Spinal cord (tissue), 9 donors: ENCODE measurements at regions not wholly inside any gene's neighbourhood (a gene's known extent, or its start where the extent isn't known, plus 50 kb on each side); places are given as distances from the start of the nearest gene placed in this dataset.

Experiments
- DNase-seq, 6 donors: peaks; one replicate each; pipeline versions ENCODE4 v3.0.0 to v3.0.0-alpha.2; 2013 to 2015; ENCODE audit warnings: low spot score in 6 of 6, low read depth in 4 of 6
- H3K27ac ChIP-seq: one replicate; pipeline ENCODE4 v1.5.1; 2013; ENCODE audit warnings: low read depth, low read length, control low read depth
- H3K27me3 ChIP-seq: one replicate; pipeline ENCODE4 v1.6.1; 2013; ENCODE audit warnings: low read length; ENCODE audit not compliant: control insufficient read depth, insufficient read depth
- H3K36me3 ChIP-seq: one replicate; pipeline ENCODE4 v1.6.1; 2013; ENCODE audit warnings: low read length; ENCODE audit not compliant: control insufficient read depth, insufficient read depth
- H3K4me1 ChIP-seq: one replicate; pipeline ENCODE4 v1.6.1; 2013; ENCODE audit warnings: low read length; ENCODE audit not compliant: control insufficient read depth, insufficient read depth
- H3K4me3 ChIP-seq: one replicate; pipeline ENCODE4 v1.5.1; 2013; ENCODE audit warnings: low read depth, low read length, control low read depth
- H3K9me3 ChIP-seq: one replicate; pipeline ENCODE4 v1.6.1; 2013; ENCODE audit warnings: low read length; ENCODE audit not compliant: control insufficient read depth, insufficient read depth
- WGBS: methylation state at CpG from one replicate; pipeline ENCODE4 v1.1.5; 2013; ENCODE audit warnings: missing lambda C conversion rate; ENCODE audit not compliant: insufficient coverage; 5-methylcytosine and 5-hydroxymethylcytosine counted together
- donor health status: healthy.

DNA sequence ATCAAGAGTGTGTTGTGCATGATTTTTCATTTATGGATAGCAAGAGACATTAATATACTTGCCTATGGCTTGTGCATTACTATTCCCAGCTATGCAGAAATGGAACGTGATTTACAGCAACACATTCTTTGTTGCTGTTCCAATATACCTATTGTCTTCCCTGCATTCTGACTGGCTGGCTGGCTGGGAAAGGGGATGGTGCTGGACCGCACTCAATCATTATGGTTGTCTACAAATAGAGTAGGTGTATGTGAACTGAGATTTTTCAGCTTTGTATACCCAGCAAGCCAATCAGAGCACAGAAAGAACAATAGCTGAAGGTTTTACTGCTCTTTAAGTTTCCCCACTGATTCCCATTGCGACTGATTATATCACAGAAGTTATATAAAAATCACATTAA, 167.5 kb downstream of the ATG4C start:
- Histone ChIP-seq H3K36me3 (no peaks in the 10 kb centered on the region), H3K4me3 (no peak overlapping the region), H3K4me1 (peaks cover 3% of the 10 kb centered on the region), H3K27ac (no peak overlapping the region), H3K27me3 (peaks cover 5% of the 10 kb centered on the region), H3K9me3 (no peaks in the 10 kb centered on the region)
- DNase-seq, result peak in 2 of 6 donors; percentile 5 to 73
- 57% methylated on average over 1 of the region's 3 CpGs for WGBS

DNA sequence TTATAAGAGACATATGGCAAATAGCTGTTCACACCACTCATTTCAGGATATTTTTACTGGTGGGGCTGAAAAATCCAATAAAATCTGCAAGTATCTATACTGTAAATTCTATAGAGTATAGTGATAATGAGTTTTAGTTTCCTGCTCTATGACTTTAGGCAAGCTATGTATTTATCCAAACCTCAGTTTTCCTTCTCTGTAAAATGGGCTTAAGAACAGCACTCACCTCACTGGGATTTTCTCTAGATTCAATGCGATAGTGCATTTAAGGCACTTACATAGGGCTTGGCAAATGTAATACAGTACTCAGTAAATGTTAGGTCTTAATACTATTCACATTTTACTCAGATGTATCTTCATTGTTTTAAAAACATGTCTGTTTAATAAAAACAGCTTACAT, 168.7 kb downstream of the ATG4C start:
- no peak for DNase-seq
- no CpG with 5 or more reads among the region's 1 CpG for WGBS
- Histone ChIP-seq H3K27me3 (peaks cover 5% of the 10 kb centered on the region), H3K4me1 (peaks cover 3% of the 10 kb centered on the region), H3K27ac (no peak overlapping the region), H3K9me3 (no peaks in the 10 kb centered on the region), H3K36me3 (no peaks in the 10 kb centered on the region), H3K4me3 (no peak overlapping the region)

DNA sequence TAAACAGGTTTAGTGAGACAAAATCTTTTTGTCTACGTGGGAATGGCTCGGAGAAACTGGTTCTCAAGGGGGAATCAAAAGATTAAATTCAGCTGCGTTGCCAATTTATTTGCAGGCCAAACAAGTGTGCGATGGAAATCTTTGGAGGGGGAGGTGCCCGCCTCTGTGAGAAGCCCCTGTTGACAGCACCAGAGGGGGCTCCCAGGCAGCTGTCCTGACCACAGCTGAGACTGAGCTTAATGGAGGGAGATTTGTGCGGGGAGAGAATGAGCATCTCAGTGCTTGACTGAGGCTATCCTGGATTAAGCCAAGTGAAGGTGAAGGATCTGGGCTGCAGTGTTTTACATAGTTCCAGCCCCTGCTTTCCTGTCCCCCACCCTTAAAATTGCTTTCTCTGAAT, 169.7 kb downstream of the ATG4C start:
- no peak overlapping the region for H3K27ac ChIP-seq
- DNase-seq, result peak in 1 of 6 donors; percentile 48
- H3K4me1 ChIP-seq, result peaks cover 3% of the 10 kb centered on the region
- no peaks in the 10 kb centered on the region for H3K36me3 ChIP-seq
- H3K27me3 ChIP-seq, result peaks cover 5% of the 10 kb centered on the region
- 20% methylated on average over 6 of the region's 6 CpGs for WGBS
- no peaks in the 10 kb centered on the region for H3K9me3 ChIP-seq
- no peak overlapping the region for H3K4me3 ChIP-seq

DNA sequence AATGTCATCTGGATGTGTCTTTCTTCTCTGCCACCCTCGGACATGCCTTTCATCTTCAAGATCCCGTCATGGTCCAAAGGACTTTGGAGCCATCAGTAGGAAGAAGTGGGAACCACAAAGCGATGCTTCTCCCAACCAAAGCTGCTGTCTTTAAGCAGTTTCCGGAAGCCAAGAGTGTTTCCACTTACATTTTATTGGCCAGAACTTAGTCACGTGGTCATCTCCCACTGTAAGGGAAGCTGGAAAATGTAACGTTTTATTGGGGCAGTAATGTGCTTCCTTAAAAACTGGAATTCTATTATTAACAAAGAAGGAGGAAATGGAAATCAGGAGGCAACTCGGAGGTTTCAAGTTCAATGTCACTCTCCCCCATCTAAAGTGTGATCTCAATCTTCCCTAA, 170.8 kb downstream of the ATG4C start:
- no peaks in the 10 kb centered on the region for H3K9me3 ChIP-seq
- no peak overlapping the region for H3K27ac ChIP-seq
- no peaks in the 10 kb centered on the region for H3K36me3 ChIP-seq
- 20% methylated on average over 1 of the region's 7 CpGs for WGBS
- H3K4me1 ChIP-seq, result peaks cover 3% of the 10 kb centered on the region
- H3K27me3 ChIP-seq, result peaks cover 5% of the 10 kb centered on the region
- DNase-seq, result no peak
- no peak overlapping the region for H3K4me3 ChIP-seq

DNA sequence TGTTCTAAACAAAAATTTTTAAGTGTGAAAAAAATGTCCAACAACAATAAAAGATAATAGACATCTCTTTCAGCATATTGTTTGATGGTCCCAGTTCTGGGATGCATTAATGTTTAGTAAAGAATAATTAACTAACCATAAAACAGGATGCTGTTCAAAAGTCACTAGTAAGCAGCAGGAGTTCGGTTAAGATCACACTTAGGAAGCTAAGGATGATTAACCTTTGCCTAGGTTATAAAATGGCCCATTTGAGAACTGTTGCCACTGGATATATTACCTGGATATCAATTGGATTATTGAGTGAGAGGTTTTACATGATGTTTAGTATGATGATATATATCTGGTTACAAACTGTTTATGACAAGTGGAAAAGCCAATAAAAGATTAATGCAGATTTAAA, 171.7 kb downstream of the ATG4C start:
- H3K4me3 ChIP-seq, result no peak overlapping the region
- peaks cover 5% of the 10 kb centered on the region for H3K27me3 ChIP-seq
- no CpG with 5 or more reads among the region's 1 CpG for whole genome bisulfite sequencing
- H3K27ac ChIP-seq, result no peak overlapping the region
- H3K9me3 ChIP-seq, result no peaks in the 10 kb centered on the region
- no peaks in the 10 kb centered on the region for H3K36me3 ChIP-seq
- DNase-seq, result no peak
- peaks cover 3% of the 10 kb centered on the region for H3K4me1 ChIP-seq

DNA sequence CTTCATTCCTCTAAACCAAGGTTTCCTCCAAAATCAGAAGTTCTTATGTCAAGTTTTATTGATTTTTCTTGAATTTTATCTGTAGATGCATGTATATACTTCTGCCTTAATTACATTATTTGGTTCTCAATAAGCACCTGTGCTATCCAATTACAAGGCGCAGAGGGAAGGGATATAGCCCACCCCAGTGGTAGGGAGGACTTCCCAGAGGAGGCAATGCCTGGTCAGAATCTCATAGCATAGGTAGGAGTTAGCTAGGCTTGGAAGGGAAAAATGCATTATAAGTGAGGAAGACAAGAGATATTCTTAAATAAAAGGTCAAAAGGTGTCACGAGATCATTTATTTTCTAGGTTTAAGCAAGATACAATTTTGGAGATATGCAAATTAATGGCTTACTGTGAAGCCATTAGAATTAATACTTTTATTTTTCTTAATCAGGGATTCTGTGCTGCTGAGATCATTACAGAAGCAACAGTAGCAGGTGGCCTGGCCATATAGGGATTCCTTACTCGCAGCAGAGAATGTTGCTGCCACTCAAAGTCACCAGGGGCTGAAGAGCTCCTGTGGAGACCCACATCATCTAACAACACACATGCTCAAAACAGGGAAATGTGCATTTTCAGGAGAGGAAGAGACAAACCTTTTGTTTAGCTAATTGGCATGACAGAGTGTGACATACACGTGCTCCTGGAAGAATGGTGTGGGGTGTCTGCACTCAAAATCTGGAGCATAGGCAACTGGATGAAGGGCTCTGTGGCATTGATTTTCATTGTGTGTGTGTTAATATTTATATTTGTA, 178.3 kb downstream of the ATG4C start:
- H3K9me3 ChIP-seq, result no peaks in the 10 kb centered on the region
- peaks cover 4% of the 10 kb centered on the region for H3K4me1 ChIP-seq
- no peaks in the 10 kb centered on the region for H3K36me3 ChIP-seq
- DNase-seq, result no peak
- no peaks in the 10 kb centered on the region for H3K27me3 ChIP-seq
- H3K27ac ChIP-seq, result no peak overlapping the region
- H3K4me3 ChIP-seq, result no peak overlapping the region
- 40% methylated on average over 1 of the region's 4 CpGs for WGBS

DNA sequence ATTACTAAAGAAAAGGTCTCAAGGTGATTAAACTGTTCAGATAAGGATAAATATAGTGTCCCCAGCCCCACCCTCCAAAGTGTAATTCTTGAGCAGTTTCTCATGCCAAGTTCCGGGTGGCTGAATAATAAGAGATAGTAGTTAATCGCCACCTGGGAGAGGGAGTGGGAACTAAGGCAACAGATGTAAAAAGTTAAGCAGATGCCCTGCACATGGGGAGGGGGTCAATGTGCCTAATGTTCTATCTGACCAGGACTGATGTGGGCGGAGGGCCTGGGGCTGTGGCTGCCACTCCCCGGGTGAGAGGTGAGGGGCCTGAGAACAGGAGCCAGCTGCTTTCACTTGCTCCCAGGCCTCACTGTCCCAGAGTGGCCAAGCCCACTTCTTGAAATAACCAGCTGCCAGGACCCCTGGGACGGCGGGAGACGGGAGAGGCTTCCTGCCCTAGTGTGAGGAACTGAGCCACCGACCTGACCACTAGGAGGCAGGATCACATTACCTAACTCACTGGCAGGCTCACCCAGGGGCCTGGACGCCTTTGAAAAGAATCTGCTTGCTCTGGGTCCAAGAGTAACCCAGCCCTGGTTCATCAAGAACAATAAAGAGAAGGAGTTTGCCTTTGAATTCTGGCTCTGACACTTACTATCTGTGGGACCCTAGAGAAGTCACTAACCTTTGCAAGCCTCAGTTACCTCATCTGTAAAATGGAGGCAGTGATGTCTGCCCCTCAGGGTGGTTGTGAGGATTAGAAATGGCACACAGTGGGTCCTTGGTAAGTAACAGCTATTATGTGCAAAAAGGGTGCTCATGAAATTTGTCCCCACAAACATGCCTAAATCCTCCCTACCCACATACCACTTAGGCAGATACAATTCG, 179.2 kb downstream of the ATG4C start:
- H3K27me3 ChIP-seq, result no peaks in the 10 kb centered on the region
- no peak overlapping the region for H3K27ac ChIP-seq
- no peaks in the 10 kb centered on the region for H3K36me3 ChIP-seq
- H3K9me3 ChIP-seq, result no peaks in the 10 kb centered on the region
- peak in 2 of 6 donors; percentile 43 to 51 for DNase-seq
- H3K4me3 ChIP-seq, result no peak overlapping the region
- H3K4me1 ChIP-seq, result peaks cover 4% of the 10 kb centered on the region
- 20% methylated on average over 9 of the region's 10 CpGs for WGBS

DNA sequence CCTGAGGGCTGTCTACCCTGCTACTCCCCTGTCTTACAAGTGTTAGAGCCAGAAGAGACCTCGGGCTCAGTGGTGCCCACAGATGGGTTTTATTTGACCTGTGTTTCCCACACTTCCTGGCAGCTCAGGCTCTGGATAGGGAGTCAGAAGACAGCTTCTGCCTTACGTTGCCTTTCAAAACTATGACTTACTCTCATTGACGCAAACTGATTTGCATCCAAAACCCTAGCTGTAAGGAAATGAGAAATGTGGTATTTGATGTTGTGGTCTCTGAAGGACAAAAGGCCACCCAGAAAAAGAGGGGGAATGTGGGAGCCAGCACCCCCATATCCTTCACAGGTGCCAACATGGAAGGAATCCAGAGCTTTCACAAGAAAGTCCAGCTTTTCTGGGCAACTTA, 180.2 kb downstream of the ATG4C start:
- Histone ChIP-seq H3K4me1 (peaks cover 4% of the 10 kb centered on the region), H3K27ac (no peak overlapping the region)
- WGBS, result 60% methylated on average over 1 of the region's 3 CpGs

DNA sequence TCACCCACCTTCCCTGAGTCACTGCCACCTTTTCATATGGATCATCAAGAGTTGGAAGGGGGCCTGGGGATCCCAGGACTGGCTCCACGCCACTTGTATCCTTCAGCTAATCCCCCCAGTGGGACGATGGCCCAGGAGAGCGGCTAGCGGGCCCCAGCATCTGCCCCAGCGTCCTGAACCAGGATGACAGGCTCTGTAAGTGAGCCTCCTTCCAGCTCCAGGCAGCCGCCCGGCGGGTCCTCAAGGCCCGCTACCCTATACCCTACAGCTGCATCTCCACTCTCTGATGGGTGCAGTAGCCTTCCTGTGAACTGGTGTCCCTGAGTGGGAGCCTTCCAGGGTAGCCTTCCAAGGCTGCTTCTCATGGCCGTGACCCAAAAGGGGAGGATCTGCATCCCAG, 183.1 kb downstream of the ATG4C start:
- WGBS, result 94% methylated on average over 10 of the region's 10 CpGs
- DNase-seq, result no peak
- Histone ChIP-seq H3K27ac (no peak overlapping the region), H3K4me3 (no peak overlapping the region), H3K27me3 (no peaks in the 10 kb centered on the region), H3K4me1 (peaks cover 4% of the 10 kb centered on the region), H3K9me3 (no peaks in the 10 kb centered on the region), H3K36me3 (no peaks in the 10 kb centered on the region)

More for the DNA sequence above, 180.2 kb downstream of the ATG4C start:
- H3K36me3 ChIP-seq, result no peaks in the 10 kb centered on the region
- no peak for DNase-seq
- no peak overlapping the region for H3K4me3 ChIP-seq
- H3K27me3 ChIP-seq, result no peaks in the 10 kb centered on the region
- no peaks in the 10 kb centered on the region for H3K9me3 ChIP-seq
